ENCODE measurements at regions not wholly inside any gene's neighbourhood (a gene's known extent, or its start where the extent isn't known, plus 50 kb on each side); places are given as distances from the start of the nearest gene placed in this dataset.

DNA sequence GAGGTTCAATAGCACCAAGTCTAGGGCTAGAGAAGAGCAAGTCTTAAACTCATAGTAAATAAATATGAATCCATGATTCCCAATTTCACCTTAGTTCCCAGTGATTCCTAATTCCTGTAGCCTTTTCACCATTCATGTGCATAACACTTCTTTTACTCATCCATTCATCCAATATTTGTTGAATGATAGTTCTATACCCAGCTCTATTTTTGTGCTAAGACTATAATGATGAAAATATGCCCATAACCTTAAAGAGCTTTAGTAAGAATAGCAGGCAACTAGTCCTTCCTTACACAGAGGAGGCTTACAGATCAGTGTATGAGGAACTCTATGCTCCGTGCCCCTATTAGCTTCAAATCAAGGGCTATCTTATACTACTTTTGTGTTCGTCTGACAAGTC, 280.2 kb upstream of the CHRM2 start:
- H3K27me3 Mint-ChIP-seq (ENCODE audit: unreplicated experiment), result no peaks in the 10 kb centered on the region
- H3K27ac Mint-ChIP-seq (ENCODE audit: unreplicated experiment), result no peak overlapping the region
- no peaks in the 10 kb centered on the region for H3K4me1 Mint-ChIP-seq (ENCODE audit: unreplicated experiment)
- TF ChIP-seq, protein P1, sequence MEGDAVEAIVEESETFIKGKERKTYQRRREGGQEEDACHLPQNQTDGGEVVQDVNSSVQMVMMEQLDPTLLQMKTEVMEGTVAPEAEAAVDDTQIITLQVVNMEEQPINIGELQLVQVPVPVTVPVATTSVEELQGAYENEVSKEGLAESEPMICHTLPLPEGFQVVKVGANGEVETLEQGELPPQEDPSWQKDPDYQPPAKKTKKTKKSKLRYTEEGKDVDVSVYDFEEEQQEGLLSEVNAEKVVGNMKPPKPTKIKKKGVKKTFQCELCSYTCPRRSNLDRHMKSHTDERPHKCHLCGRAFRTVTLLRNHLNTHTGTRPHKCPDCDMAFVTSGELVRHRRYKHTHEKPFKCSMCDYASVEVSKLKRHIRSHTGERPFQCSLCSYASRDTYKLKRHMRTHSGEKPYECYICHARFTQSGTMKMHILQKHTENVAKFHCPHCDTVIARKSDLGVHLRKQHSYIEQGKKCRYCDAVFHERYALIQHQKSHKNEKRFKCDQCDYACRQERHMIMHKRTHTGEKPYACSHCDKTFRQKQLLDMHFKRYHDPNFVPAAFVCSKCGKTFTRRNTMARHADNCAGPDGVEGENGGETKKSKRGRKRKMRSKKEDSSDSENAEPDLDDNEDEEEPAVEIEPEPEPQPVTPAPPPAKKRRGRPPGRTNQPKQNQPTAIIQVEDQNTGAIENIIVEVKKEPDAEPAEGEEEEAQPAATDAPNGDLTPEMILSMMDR (IDR thresholded peaks at IDR 0.05; ENCODE audit: unreplicated experiment), result no peak
- H3K4me3 Mint-ChIP-seq (ENCODE audit: unreplicated experiment), result no peak overlapping the region
- H3K36me3 Mint-ChIP-seq (ENCODE audit: low read depth, unreplicated experiment), result no peaks in the 10 kb centered on the region
- no peak for DNase-seq (ENCODE audit: low spot score)
- no peaks in the 10 kb centered on the region for H3K9me3 Mint-ChIP-seq (ENCODE audit: unreplicated experiment)

DNA sequence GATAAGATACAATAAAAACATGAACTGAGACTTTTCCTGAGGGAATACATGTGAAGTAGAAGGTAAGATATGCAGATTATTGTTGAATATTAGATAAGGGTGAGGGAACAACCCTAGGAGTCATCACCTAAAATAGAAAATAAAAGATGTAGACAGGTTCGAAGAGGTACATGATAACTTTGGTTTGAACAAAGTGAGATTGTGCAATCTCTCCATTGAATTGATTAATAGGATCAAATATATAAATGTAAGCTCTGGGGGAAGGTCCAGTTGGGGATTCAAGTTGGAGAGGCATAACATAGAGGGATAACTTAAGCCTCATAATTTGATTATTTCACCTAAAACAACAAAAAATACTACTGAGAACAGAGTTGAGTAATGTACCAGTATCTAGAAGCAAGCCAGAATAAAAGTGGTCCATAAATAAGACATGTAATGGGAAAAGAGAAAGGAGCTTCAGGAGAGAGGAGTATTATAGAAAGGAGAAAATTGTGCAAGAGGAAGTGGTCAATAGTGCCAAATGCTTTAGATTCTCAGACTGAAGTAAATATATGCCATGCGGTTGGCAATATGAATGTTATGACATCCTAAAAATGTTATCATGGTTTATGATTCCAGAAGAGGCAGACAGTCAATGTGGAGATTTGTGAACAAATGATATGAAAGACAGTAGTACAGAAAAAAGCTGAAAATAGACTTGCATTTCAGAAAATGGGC, 282.3 kb upstream of the CHRM2 start:
- H3K27me3 Mint-ChIP-seq (ENCODE audit: unreplicated experiment), result no peaks in the 10 kb centered on the region
- no peak overlapping the region for H3K4me3 Mint-ChIP-seq (ENCODE audit: unreplicated experiment)
- no peak overlapping the region for H3K27ac Mint-ChIP-seq (ENCODE audit: unreplicated experiment)
- H3K36me3 Mint-ChIP-seq (ENCODE audit: low read depth, unreplicated experiment), result no peaks in the 10 kb centered on the region
- no peak for DNase-seq (ENCODE audit: low spot score)
- H3K4me1 Mint-ChIP-seq (ENCODE audit: unreplicated experiment), result no peaks in the 10 kb centered on the region
- H3K9me3 Mint-ChIP-seq (ENCODE audit: unreplicated experiment), result no peaks in the 10 kb centered on the region
- TF ChIP-seq, protein P1 (IDR thresholded peaks at IDR 0.05; ENCODE audit: unreplicated experiment), result no peak

DNA sequence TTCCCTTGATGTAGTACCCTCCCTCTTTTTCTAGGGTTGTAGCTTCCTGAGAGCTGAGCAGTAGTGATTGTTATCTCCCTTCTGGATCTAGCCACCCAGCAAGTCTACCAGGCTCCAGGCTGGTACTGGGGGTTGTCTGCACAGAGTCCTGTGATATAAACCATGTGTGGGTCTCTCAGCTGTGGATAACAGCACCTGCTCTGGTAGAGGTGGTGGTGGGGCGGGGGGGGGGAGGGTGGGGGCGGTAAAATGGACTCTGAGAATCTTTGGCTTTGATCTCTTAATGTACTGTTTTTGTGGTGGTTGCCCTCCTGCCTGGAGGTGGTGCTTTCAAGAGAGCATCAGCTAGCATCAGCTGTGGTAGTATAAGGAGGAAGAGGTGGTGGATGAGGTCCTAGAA, 302.0 kb upstream of the CHRM2 start:
- H3K9me3 Mint-ChIP-seq (ENCODE audit: unreplicated experiment), result no peaks in the 10 kb centered on the region
- no peak overlapping the region for H3K4me3 Mint-ChIP-seq (ENCODE audit: unreplicated experiment)
- no peaks in the 10 kb centered on the region for H3K27me3 Mint-ChIP-seq (ENCODE audit: unreplicated experiment)
- TF ChIP-seq, protein P1 (IDR thresholded peaks at IDR 0.05; ENCODE audit: unreplicated experiment), result no peak
- no peaks in the 10 kb centered on the region for H3K4me1 Mint-ChIP-seq (ENCODE audit: unreplicated experiment)
- no peak for DNase-seq (ENCODE audit: low spot score)
- no peak overlapping the region for H3K27ac Mint-ChIP-seq (ENCODE audit: unreplicated experiment)
- H3K36me3 Mint-ChIP-seq (ENCODE audit: low read depth, unreplicated experiment), result no peaks in the 10 kb centered on the region

DNA sequence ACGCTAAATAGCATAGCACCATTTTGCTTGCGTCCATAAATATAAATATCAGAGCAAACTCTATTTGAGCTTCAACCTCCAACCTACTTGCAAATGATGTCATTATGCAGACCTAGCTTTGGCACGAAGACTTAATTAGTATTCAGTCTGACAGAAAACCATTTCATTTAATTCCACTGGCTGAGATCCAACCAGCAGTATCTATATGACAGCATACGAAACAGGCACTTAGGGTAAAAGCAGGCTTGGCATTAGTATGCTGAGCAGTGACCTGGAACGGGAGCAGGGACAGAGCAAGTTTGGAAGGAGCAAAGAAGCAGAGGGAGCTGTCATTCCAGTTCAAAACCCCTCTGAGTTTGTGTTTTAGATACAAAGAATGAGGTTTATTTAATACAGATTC, 312.5 kb upstream of the CHRM2 start:
- no peaks in the 10 kb centered on the region for H3K27me3 Mint-ChIP-seq (ENCODE audit: unreplicated experiment)
- H3K9me3 Mint-ChIP-seq (ENCODE audit: unreplicated experiment), result no peaks in the 10 kb centered on the region
- H3K27ac Mint-ChIP-seq (ENCODE audit: unreplicated experiment), result no peak overlapping the region
- H3K4me1 Mint-ChIP-seq (ENCODE audit: unreplicated experiment), result no peaks in the 10 kb centered on the region
- no peak for DNase-seq (ENCODE audit: low spot score)
- TF ChIP-seq, protein P1 (IDR thresholded peaks at IDR 0.05; ENCODE audit: unreplicated experiment), result no peak
- no peak overlapping the region for H3K4me3 Mint-ChIP-seq (ENCODE audit: unreplicated experiment)
- no peaks in the 10 kb centered on the region for H3K36me3 Mint-ChIP-seq (ENCODE audit: low read depth, unreplicated experiment)

DNA sequence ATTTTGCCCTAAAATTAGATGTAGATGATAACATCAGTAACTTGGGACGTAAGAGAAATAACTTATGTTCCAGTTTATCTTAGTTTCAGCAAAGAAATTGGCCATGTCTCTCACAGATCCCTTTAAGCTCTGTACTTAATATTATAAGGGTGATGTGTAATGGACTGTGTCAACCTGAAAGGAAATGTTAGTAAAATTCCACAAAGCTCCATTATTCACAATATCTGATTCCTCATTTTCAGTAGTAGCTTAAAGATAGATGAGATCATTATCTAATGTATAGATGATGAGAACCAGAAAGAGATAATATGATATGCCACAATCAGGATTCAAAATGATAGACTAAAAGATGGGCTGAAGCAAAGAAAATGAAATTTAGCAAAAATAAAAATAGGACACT, 316.8 kb upstream of the CHRM2 start:
- TF ChIP-seq, protein P1 (IDR thresholded peaks at IDR 0.05; ENCODE audit: unreplicated experiment), result no peak
- no peak for DNase-seq (ENCODE audit: low spot score)
- Mint-ChIP-seq H3K4me3 (ENCODE audit: unreplicated experiment) (no peak overlapping the region), H3K9me3 (ENCODE audit: unreplicated experiment) (no peaks in the 10 kb centered on the region), H3K27me3 (ENCODE audit: unreplicated experiment) (no peaks in the 10 kb centered on the region), H3K36me3 (ENCODE audit: low read depth, unreplicated experiment) (no peaks in the 10 kb centered on the region), H3K27ac (ENCODE audit: unreplicated experiment) (no peak overlapping the region), H3K4me1 (ENCODE audit: unreplicated experiment) (no peaks in the 10 kb centered on the region)
